ENCODE measurements at regions not wholly inside any gene's neighbourhood (a gene's known extent, or its start where the extent isn't known, plus 50 kb on each side); places are given as distances from the start of the nearest gene placed in this dataset.

DNA sequence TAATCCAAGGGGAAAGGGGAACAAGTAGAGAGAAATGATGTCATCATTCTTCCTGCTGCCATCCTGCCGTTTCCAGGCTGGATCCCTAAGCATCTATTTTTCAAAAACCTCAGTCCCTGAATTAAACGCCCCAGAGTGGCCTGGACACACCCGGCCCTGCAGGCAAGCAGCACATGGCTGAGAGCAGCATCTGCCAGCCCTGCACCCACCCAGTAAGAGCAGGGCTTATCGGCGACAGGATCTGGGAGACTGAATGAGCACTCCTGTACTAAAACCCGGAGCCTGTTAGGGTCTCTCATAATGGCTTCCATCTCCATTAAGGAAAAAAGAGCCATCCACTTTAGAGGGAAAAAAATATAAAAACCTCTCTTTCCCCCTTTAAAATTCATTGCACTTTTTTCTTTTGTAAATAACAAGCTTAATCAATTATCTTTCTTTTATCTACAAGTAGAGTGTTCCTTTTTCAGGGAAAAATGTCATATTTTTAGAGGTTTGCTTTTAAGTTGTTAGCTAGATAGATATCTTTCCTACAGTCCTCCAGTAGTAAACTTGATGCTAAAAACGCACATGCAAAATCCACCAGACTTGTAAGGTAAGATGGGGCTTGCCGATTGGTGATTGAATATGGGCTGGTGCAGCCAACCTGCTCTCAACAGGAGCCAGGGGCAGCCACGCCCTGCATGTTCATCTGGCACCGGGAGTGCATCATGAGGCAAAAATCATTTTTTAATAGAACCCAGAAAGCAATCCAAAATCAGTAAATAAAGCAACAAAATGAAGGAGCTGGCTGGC, 457.8 kb downstream of the EIPR1 start:
- no peaks in the 10 kb centered on the region for H3K36me3 ChIP-seq (ENCODE audit: insufficient read depth, low read length)
- no peaks in the 10 kb centered on the region for H4K20me1 ChIP-seq (ENCODE audit: insufficient read depth, low read length)
- H3K79me2 ChIP-seq (ENCODE audit: insufficient read depth, low read depth, low read length): no peaks in the 10 kb centered on the region
- no peak overlapping the region for H3K27ac ChIP-seq (ENCODE audit: low read depth, low read length, poor library complexity, severe bottlenecking)
- H3K4me3 ChIP-seq (ENCODE audit: low read depth, low read length, poor library complexity, severe bottlenecking): no peak overlapping the region
- H3K4me2 ChIP-seq (ENCODE audit: low read length): no peak overlapping the region
- no peaks in the 10 kb centered on the region for H3K4me1 ChIP-seq (ENCODE audit: insufficient read depth, low read length, poor library complexity, severe bottlenecking)
- DNase-seq (ENCODE audit: low spot score): no peak
- BruUV-seq (replicated peaks): no TSS peak
- intact Hi-C loops (cut with micrococcal nuclease; ENCODE audit: unreplicated experiment): no loop called here
- POLR2A ChIA-PET: interaction anchor here (0.7 to 1.1 kb wide), 4 partner anchors 13 to 89 kb away, joined by 3 to 5 read pairs (median 4); no protein-coding TSS in a partner anchor
- no peak for TF ChIP-seq EZH2phosphoT487 (IDR thresholded peaks at IDR 0.05; ENCODE audit: borderline replicate concordance, low read depth, low read length)
- TF ChIP-seq, protein P1, sequence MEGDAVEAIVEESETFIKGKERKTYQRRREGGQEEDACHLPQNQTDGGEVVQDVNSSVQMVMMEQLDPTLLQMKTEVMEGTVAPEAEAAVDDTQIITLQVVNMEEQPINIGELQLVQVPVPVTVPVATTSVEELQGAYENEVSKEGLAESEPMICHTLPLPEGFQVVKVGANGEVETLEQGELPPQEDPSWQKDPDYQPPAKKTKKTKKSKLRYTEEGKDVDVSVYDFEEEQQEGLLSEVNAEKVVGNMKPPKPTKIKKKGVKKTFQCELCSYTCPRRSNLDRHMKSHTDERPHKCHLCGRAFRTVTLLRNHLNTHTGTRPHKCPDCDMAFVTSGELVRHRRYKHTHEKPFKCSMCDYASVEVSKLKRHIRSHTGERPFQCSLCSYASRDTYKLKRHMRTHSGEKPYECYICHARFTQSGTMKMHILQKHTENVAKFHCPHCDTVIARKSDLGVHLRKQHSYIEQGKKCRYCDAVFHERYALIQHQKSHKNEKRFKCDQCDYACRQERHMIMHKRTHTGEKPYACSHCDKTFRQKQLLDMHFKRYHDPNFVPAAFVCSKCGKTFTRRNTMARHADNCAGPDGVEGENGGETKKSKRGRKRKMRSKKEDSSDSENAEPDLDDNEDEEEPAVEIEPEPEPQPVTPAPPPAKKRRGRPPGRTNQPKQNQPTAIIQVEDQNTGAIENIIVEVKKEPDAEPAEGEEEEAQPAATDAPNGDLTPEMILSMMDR (conservative IDR thresholded peaks at IDR 0.05; ENCODE audit: low read length): no peak
- H2AFZ ChIP-seq (ENCODE audit: low read length): no peak overlapping the region
- CTCF ChIA-PET (ENCODE audit: unreplicated experiment): no interaction called here
- H3K9me3 ChIP-seq (ENCODE audit: low read length): no peaks in the 10 kb centered on the region
- no peaks in the 10 kb centered on the region for H3K9me2 ChIP-seq (ENCODE audit: insufficient read depth, low read length)

DNA sequence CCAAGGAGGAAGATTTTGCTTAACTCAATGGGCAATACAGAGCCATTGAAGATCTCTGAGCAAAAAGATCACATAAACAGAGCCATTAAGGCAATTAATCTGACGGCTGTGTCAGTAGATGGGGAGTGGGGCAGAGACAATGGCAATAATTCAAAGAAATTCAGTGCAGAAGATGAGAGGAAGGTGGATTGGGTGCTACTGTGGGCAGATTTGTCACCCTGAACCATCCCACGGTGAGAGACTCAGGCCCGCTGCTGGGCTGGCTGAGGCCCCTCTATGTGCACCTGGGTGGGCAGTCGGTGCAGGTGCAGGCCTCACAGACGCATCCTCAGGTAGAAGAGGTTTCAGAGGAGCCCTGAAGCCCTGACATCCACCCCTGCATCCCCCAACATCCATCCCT, 458.6 kb downstream of the EIPR1 start:
- TF ChIP-seq, protein P1 (conservative IDR thresholded peaks at IDR 0.05; ENCODE audit: low read length): no peak
- no peak for TF ChIP-seq EZH2phosphoT487 (IDR thresholded peaks at IDR 0.05; ENCODE audit: borderline replicate concordance, low read depth, low read length)
- no TSS peak for BruUV-seq (replicated peaks)
- H3K4me3 ChIP-seq (ENCODE audit: low read depth, low read length, poor library complexity, severe bottlenecking): no peak overlapping the region
- H3K4me1 ChIP-seq (ENCODE audit: insufficient read depth, low read length, poor library complexity, severe bottlenecking): no peaks in the 10 kb centered on the region
- POLR2A ChIA-PET: no interaction called here
- H3K9me2 ChIP-seq (ENCODE audit: insufficient read depth, low read length): no peaks in the 10 kb centered on the region
- no peaks in the 10 kb centered on the region for H3K36me3 ChIP-seq (ENCODE audit: insufficient read depth, low read length)
- H2AFZ ChIP-seq (ENCODE audit: low read length): no peak overlapping the region
- no peaks in the 10 kb centered on the region for H3K9me3 ChIP-seq (ENCODE audit: low read length)
- H3K27ac ChIP-seq (ENCODE audit: low read depth, low read length, poor library complexity, severe bottlenecking): no peak overlapping the region
- no peaks in the 10 kb centered on the region for H3K79me2 ChIP-seq (ENCODE audit: insufficient read depth, low read depth, low read length)
- DNase-seq (ENCODE audit: low spot score): no peak
- no peak overlapping the region for H3K4me2 ChIP-seq (ENCODE audit: low read length)
- intact Hi-C loops (cut with micrococcal nuclease; ENCODE audit: unreplicated experiment): no loop called here
- no peaks in the 10 kb centered on the region for H4K20me1 ChIP-seq (ENCODE audit: insufficient read depth, low read length)
- CTCF ChIA-PET (ENCODE audit: unreplicated experiment): no interaction called here

DNA sequence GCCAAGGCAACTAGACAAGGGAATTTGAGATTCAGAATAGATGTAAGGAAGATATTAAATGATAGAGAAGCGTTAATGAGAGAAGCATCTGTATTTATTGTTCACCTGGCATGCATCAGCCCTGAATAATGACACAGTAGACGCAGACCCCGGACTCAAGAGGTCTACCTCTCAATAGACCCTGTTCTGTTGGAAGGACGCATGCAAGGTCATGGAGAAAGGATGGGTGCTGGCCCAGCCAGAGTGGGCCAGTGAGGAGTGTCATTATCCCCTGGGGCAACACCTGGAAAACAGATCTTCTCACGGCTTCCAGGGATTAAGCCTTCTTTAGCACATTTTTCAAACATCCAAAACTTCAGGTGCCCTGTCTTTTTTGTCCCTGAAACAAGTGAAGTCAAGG, 461.0 kb downstream of the EIPR1 start:
- Histone ChIP-seq H3K36me3 (ENCODE audit: insufficient read depth, low read length) (no peaks in the 10 kb centered on the region), H4K20me1 (ENCODE audit: insufficient read depth, low read length) (no peaks in the 10 kb centered on the region), H3K9me2 (ENCODE audit: insufficient read depth, low read length) (no peaks in the 10 kb centered on the region), H3K4me2 (ENCODE audit: low read length) (no peak overlapping the region), H2AFZ (ENCODE audit: low read length) (no peak overlapping the region), H3K4me1 (ENCODE audit: insufficient read depth, low read length, poor library complexity, severe bottlenecking) (no peaks in the 10 kb centered on the region), H3K79me2 (ENCODE audit: insufficient read depth, low read depth, low read length) (no peaks in the 10 kb centered on the region), H3K27ac (ENCODE audit: low read depth, low read length, poor library complexity, severe bottlenecking) (no peak overlapping the region), H3K4me3 (ENCODE audit: low read depth, low read length, poor library complexity, severe bottlenecking) (no peak overlapping the region), H3K9me3 (ENCODE audit: low read length) (no peaks in the 10 kb centered on the region)
- no TSS peak for BruUV-seq (replicated peaks)
- POLR2A ChIA-PET: no interaction called here
- DNase-seq (ENCODE audit: low spot score): no peak
- CTCF ChIA-PET (ENCODE audit: unreplicated experiment): no interaction called here
- TF ChIP-seq, protein P1 (conservative IDR thresholded peaks at IDR 0.05; ENCODE audit: low read length): no peak
- TF ChIP-seq EZH2phosphoT487 (IDR thresholded peaks at IDR 0.05; ENCODE audit: borderline replicate concordance, low read depth, low read length): no peak
- intact Hi-C loops (cut with micrococcal nuclease; ENCODE audit: unreplicated experiment): no loop called here
